Hepatocyte (in vitro differentiated cells): ENCODE measurements at regions not wholly inside any gene's neighbourhood (a gene's known extent, or its start where the extent isn't known, plus 50 kb on each side); places are given as distances from the start of the nearest gene placed in this dataset.

Source experiments
- DNase-seq: peaks from one replicate; pipeline ENCODE4 v3.0.0-alpha.2; 2016; ENCODE audit warnings: low spot score
- H2AFZ ChIP-seq: fragments of 200-600 bp; sonication (generic); 2 replicates; pipeline ENCODE4 v1.6.0; 2016; ENCODE audit warnings: antibody characterized with exemption, mild to moderate bottlenecking
- H3K27ac ChIP-seq: fragments of 200-600 bp; sonication (generic); 2 replicates; pipeline ENCODE4 v1.5.1; 2016; ENCODE audit warnings: mild to moderate bottlenecking
- H3K27me3 ChIP-seq: fragments of 200-600 bp; sonication (generic); 2 replicates; pipeline ENCODE4 v1.6.1; 2016
- H3K36me3 ChIP-seq: fragments of 200-600 bp; sonication (generic); replicated peaks from 2 replicates; pipeline ENCODE4 v1.5.1; 2016; ENCODE audit warnings: low read depth; ENCODE audit not compliant: insufficient read depth
- H3K4me1 ChIP-seq: fragments of 200-600 bp; sonication (generic); 2 replicates; pipeline ENCODE4 v1.5.1; 2016; ENCODE audit warnings: mild to moderate bottlenecking, moderate library complexity; ENCODE audit not compliant: insufficient read depth
- H3K4me2 ChIP-seq: fragments of 200-600 bp; sonication (generic); 2 replicates; pipeline ENCODE4 v1.6.0; 2016
- H3K4me3 ChIP-seq: fragments of 200-600 bp; sonication (generic); 2 replicates; pipeline ENCODE4 v1.5.1; 2016; ENCODE audit warnings: mild to moderate bottlenecking
- H3K79me2 ChIP-seq: fragments of 200-600 bp; sonication (generic); 2 replicates; pipeline ENCODE4 v1.6.0; 2017; ENCODE audit warnings: mild to moderate bottlenecking
- H3K9me2 ChIP-seq: fragments of 200-600 bp; sonication (generic); replicated peaks from 2 replicates; pipeline ENCODE4 v1.6.0; 2017; ENCODE audit warnings: mild to moderate bottlenecking; ENCODE audit not compliant: insufficient read depth
- H3K9me3 ChIP-seq: fragments of 200-600 bp; sonication (generic); 2 replicates; pipeline ENCODE4 v1.5.1; 2016; ENCODE audit warnings: low read depth, mild to moderate bottlenecking
- H4K20me1 ChIP-seq: fragments of 200-600 bp; sonication (generic); 2 replicates; pipeline ENCODE4 v1.6.0; 2016; ENCODE audit warnings: mild to moderate bottlenecking; ENCODE audit not compliant: insufficient read depth, poor library complexity, severe bottlenecking
- CTCF ChIP-seq: fragments of 200-600 bp; sonication (generic); IDR thresholded peaks from 2 replicates; pipeline ENCODE4 v1.5.1; 2016; ENCODE audit warnings: antibody characterized with exemption, mild to moderate bottlenecking; ENCODE audit not compliant: poor library complexity
- EZH2 ChIP-seq: fragments of 200-600 bp; sonication (generic); IDR thresholded peaks from 2 replicates; pipeline ENCODE4 v1.6.1; 2016; ENCODE audit warnings: antibody characterized with exemption, mild to moderate bottlenecking, borderline replicate concordance
- EZH2phosphoT487 ChIP-seq: fragments of 200-600 bp; sonication (generic); IDR thresholded peaks from one replicate; pipeline ENCODE4 v1.6.1; 2018; ENCODE audit warnings: antibody characterized with exemption, mild to moderate bottlenecking, low read depth, moderate library complexity; ENCODE audit not compliant: unreplicated experiment, severe bottlenecking
- WGBS: methylation state at CpG from one replicate; pipeline ENCODE4 v1.1.6; 2016; ENCODE audit warnings: low lambda C conversion rate; ENCODE audit errors: missing lambda C conversion rate; 5-methylcytosine and 5-hydroxymethylcytosine counted together

- no peaks in the 10 kb centered on the region for H3K9me2 ChIP-seq
- H3K27ac ChIP-seq, result no peak overlapping the region
- no peak for DNase-seq
- H3K4me1 ChIP-seq, result no peaks in the 10 kb centered on the region
- TF ChIP-seq EZH2 (no peak), CTCF (no peak), EZH2phosphoT487 (no peak)
- no peaks in the 10 kb centered on the region for H4K20me1 ChIP-seq
- no peaks in the 10 kb centered on the region for H3K79me2 ChIP-seq
- H3K27me3 ChIP-seq, result no peaks in the 10 kb centered on the region
- no peaks in the 10 kb centered on the region for H3K36me3 ChIP-seq
- H3K9me3 ChIP-seq, result no peaks in the 10 kb centered on the region
- WGBS, result 85% methylated on average over 4 of the region's 4 CpGs
- no peak overlapping the region for H3K4me3 ChIP-seq
- H2AFZ ChIP-seq, result no peak overlapping the region
- no peak overlapping the region for H3K4me2 ChIP-seq
Observed at GRCh38 chr6:19336579-19336978, 500.6 kb upstream of the ID4 start.

- WGBS, result 83% methylated on average over 5 of the region's 6 CpGs
- DNase-seq, result no peak
- Histone ChIP-seq H3K4me2 (no peak overlapping the region), H3K27me3 (no peaks in the 10 kb centered on the region), H3K4me1 (no peaks in the 10 kb centered on the region), H3K79me2 (no peaks in the 10 kb centered on the region), H3K27ac (no peak overlapping the region), H2AFZ (no peak overlapping the region), H3K36me3 (no peaks in the 10 kb centered on the region), H3K4me3 (no peak overlapping the region), H3K9me2 (no peaks in the 10 kb centered on the region), H3K9me3 (no peaks in the 10 kb centered on the region), H4K20me1 (no peaks in the 10 kb centered on the region)
- TF ChIP-seq EZH2phosphoT487 (no peak), EZH2 (no peak), CTCF (no peak)
Observed at GRCh38 chr6:19337101-19337500, 500.1 kb upstream of the ID4 start.

GRCh38 chr6:19342616-19343015, 494.6 kb upstream of the ID4 start:
- no peaks in the 10 kb centered on the region for H3K36me3 ChIP-seq
- WGBS, result 94% methylated on average over 1 of the region's 1 CpG

More at GRCh38 chr6:19342616-19343015, 494.6 kb upstream of the ID4 start:
- Histone ChIP-seq H4K20me1 (no peaks in the 10 kb centered on the region), H3K4me1 (no peaks in the 10 kb centered on the region), H3K9me2 (no peaks in the 10 kb centered on the region), H3K9me3 (peaks cover 6% of the 10 kb centered on the region), H3K27me3 (no peaks in the 10 kb centered on the region), H3K4me2 (no peak overlapping the region), H3K27ac (no peak overlapping the region), H3K4me3 (no peak overlapping the region), H2AFZ (no peak overlapping the region), H3K79me2 (no peaks in the 10 kb centered on the region)
- no peak for TF ChIP-seq EZH2
- no peak for TF ChIP-seq CTCF
- TF ChIP-seq EZH2phosphoT487, result no peak
- no peak for DNase-seq
